HCT116 (cell line): ENCODE measurements at regions not wholly inside any gene's neighbourhood (a gene's known extent, or its start where the extent isn't known, plus 50 kb on each side); places are given as distances from the start of the nearest gene placed in this dataset.

Source experiments
- ATAC-seq: fragments of 200-7000 bp; cut with Tn5 transposase; 2 replicates; pipeline ENCODE4 v1.9.1; 2020; ENCODE audit warnings: mild to moderate bottlenecking, moderate library complexity
- BruUV-seq: library from RNA; stranded (reverse); fragments of 400-500 nt; replicated peaks from 2 replicates; lab custom pipeline; 2021; lab: Mats Ljungman, UMichigan
- CTCF ChIA-PET: fragments of 300-600 bp; sonication (Branson Sonifier 250); formaldehyde crosslinking; loops from one replicate; lab custom pipeline; 2021; ENCODE audit warnings: antibody characterized with exemption; lab: Charles Lee
- POLR2A ChIA-PET: fragments of 300-600, 350-600 bp; sonication (Branson Sonifier 250); formaldehyde crosslinking; loops from one replicate; lab custom pipeline; 2021; ENCODE audit warnings: antibody characterized with exemption; lab: Charles Lee
- RAD21 ChIA-PET, 2 experiments: fragments of 300-600 bp; sonication (Branson Sonifier 250); formaldehyde crosslinking; loops; one replicate each; lab custom pipeline; 2023; ENCODE audit warnings: low total read pairs in 2 of 2; ENCODE audit not compliant: uncharacterized antibody in 2 of 2, unreplicated experiment in 2 of 2, low non-redundant PET in 1 of 2; lab: Charles Lee
- DNase-seq: peaks from one replicate; pipeline ENCODE4 v3.0.0-alpha.2; 2010; ENCODE audit warnings: low read depth, low spot score
- H2AFZ ChIP-seq: fragments of 200-600 bp; shearing (Covaris generic), sonication (generic); 2 replicates; pipeline ENCODE4 v1.6.1; 2017; ENCODE audit warnings: low read depth, mixed run types, mixed read lengths, antibody characterized with exemption, low read length; ENCODE audit not compliant: poor library complexity, severe bottlenecking
- H3K27ac ChIP-seq: 2 replicates; pipeline ENCODE4 v1.5.1; 2012; ENCODE audit warnings: low read depth, low read length
- H3K27me3 ChIP-seq: fragments of 200-600 bp; sonication (generic); 2 replicates; pipeline ENCODE4 v1.6.1; 2016; ENCODE audit warnings: mixed run types, low read length, mixed read lengths; ENCODE audit not compliant: insufficient read depth
- H3K36me3 ChIP-seq, 2 experiments: fragments of 200-500 bp in 1 of 2; fragments of 200-600 bp in 1 of 2; sonication (Bioruptor generic) in 1 of 2; sonication (generic) in 1 of 2; 2 replicates each; pipeline versions ENCODE4 v1.5.1 to v1.6.1; 2014 to 2016; ENCODE audit warnings: low read length in 2 of 2, inconsistent platforms in 1 of 2, mixed read lengths in 1 of 2, mixed run types in 1 of 2; ENCODE audit not compliant: insufficient read depth in 2 of 2, control insufficient read depth in 1 of 2
- H3K4me1 ChIP-seq, 2 experiments: fragments of 200-600 bp in 1 of 2; sonication (generic) in 1 of 2; 2 replicates each; pipeline versions ENCODE4 v1.5.1 to v1.6.1; 2012 to 2017; ENCODE audit warnings: low read length in 2 of 2, inconsistent platforms in 1 of 2, mild to moderate bottlenecking in 1 of 2, mixed read lengths in 1 of 2, mixed run types in 1 of 2, moderate library complexity in 1 of 2; ENCODE audit not compliant: insufficient read depth in 2 of 2, control insufficient read depth in 1 of 2
- H3K4me2 ChIP-seq: fragments of 200-600 bp; sonication (generic); 2 replicates; pipeline ENCODE4 v1.6.1; 2017; ENCODE audit warnings: mixed run types, low read length, mixed read lengths
- H3K4me3 ChIP-seq, 2 experiments: fragments of 200-600 bp in 1 of 2; sonication (generic) in 1 of 2; replicated peaks in 1 of 2; 2 replicates each; pipeline ENCODE4 v1.5.1; 2011 to 2016; ENCODE audit warnings: low read length in 2 of 2, control low read depth in 1 of 2, low read depth in 1 of 2, mild to moderate bottlenecking in 1 of 2, mixed read lengths in 1 of 2, mixed run types in 1 of 2
- H3K79me2 ChIP-seq: fragments of 200-600 bp; sonication (generic); 2 replicates; pipeline ENCODE4 v1.6.1; 2017; ENCODE audit warnings: mild to moderate bottlenecking, mixed run types, low read length, moderate library complexity, mixed read lengths; ENCODE audit not compliant: insufficient read depth
- H3K9ac ChIP-seq: fragments of 200-600 bp; sonication (generic); 2 replicates; pipeline ENCODE4 v1.6.1; 2016; ENCODE audit warnings: low read length, mixed read lengths
- H3K9me2 ChIP-seq: fragments of 200-600 bp; sonication (generic), shearing (Covaris generic); 2 replicates; pipeline ENCODE4 v1.6.1; 2017; ENCODE audit warnings: mixed run types, mild to moderate bottlenecking, moderate library complexity; ENCODE audit not compliant: insufficient read depth
- H3K9me3 ChIP-seq, 2 experiments: fragments of 200-500 bp in 1 of 2; fragments of 200-600 bp in 1 of 2; sonication (Bioruptor generic) in 1 of 2; sonication (generic) in 1 of 2; 2 replicates each; pipeline ENCODE4 v1.6.1; 2014 to 2017; ENCODE audit warnings: low read length in 2 of 2, mixed read lengths in 2 of 2, inconsistent platforms in 1 of 2, low read depth in 1 of 2, mild to moderate bottlenecking in 1 of 2, mixed run types in 1 of 2, moderate library complexity in 1 of 2; ENCODE audit not compliant: control insufficient read depth in 1 of 2, insufficient read depth in 1 of 2
- H4K20me1 ChIP-seq: fragments of 200-600 bp; sonication (generic), shearing (Covaris generic); 2 replicates; pipeline ENCODE4 v1.6.1; 2017; ENCODE audit warnings: mixed run types, mild to moderate bottlenecking, moderate library complexity; ENCODE audit not compliant: insufficient read depth
- EGR1 ChIP-seq: IDR thresholded peaks from 2 replicates; pipeline ENCODE4 v1.6.1; 2012; ENCODE audit warnings: low read depth
- ELF1 ChIP-seq: IDR thresholded peaks from 2 replicates; pipeline ENCODE4 v1.6.1; 2012; ENCODE audit warnings: low read depth, borderline replicate concordance
- FOSL1 ChIP-seq: IDR thresholded peaks from 2 replicates; pipeline ENCODE4 v1.6.1; 2012; ENCODE audit warnings: low read depth
- POLR2A ChIP-seq: IDR thresholded peaks from 2 replicates; pipeline ENCODE4 v1.7.0; 2011; ENCODE audit warnings: borderline replicate concordance; ENCODE audit not compliant: insufficient read depth, insufficient read length; ENCODE audit errors: extremely low read depth
- POLR2AphosphoS5 ChIP-seq: IDR thresholded peaks from 2 replicates; pipeline ENCODE4 v1.6.1; 2011; ENCODE audit warnings: mild to moderate bottlenecking, low read depth, low read length, moderate library complexity
- SIN3A ChIP-seq: IDR thresholded peaks from 2 replicates; pipeline ENCODE4 v1.6.1; 2012; ENCODE audit warnings: low read depth
- SRF ChIP-seq: IDR thresholded peaks from 2 replicates; pipeline ENCODE4 v1.6.1; 2012; ENCODE audit warnings: low read depth
- TCF7L2 ChIP-seq: IDR thresholded peaks from 2 replicates; pipeline ENCODE4 v1.7.0; 2011; ENCODE audit warnings: borderline replicate concordance, inconsistent platforms; ENCODE audit not compliant: insufficient read depth, insufficient read length; ENCODE audit errors: extremely low read depth
- YY1 ChIP-seq: IDR thresholded peaks from 2 replicates; pipeline ENCODE4 v1.6.1; 2011; ENCODE audit warnings: low read length, low read depth, moderate library complexity, mild to moderate bottlenecking; ENCODE audit not compliant: insufficient replicate concordance; ENCODE audit errors: extremely low read depth
- ZFX ChIP-seq: fragments of 450-650 bp; IDR thresholded peaks from 2 replicates; pipeline ENCODE4 v1.6.1; 2017
- intact Hi-C: fragments of 100-400 bp; cut with micrococcal nuclease; formaldehyde crosslinking; loops from 2 replicates; pipeline ENCODE4 v1.10.0; 2022
- TF ChIP-seq, protein P1 (sequence below), 3 experiments: fragments of 200-600 bp in 1 of 3; sonication (generic) in 1 of 3; IDR thresholded peaks in 2 of 3; conservative IDR thresholded peaks in 1 of 3; 2 replicates each; pipeline ENCODE4 v1.5.1; 2012 to 2017; ENCODE audit warnings: low read depth in 2 of 3, low read length in 2 of 3, antibody characterized with exemption in 1 of 3, borderline replicate concordance in 1 of 3, control low read depth in 1 of 3, mild to moderate bottlenecking in 1 of 3, mixed read lengths in 1 of 3, mixed run types in 1 of 3, moderate library complexity in 1 of 3; ENCODE audit not compliant: insufficient read depth in 1 of 3
- TF ChIP-seq, protein P2 (sequence below): IDR thresholded peaks from 2 replicates; pipeline ENCODE4 v1.6.1; 2012
- TF ChIP-seq, protein P3 (sequence below): IDR thresholded peaks from 2 replicates; pipeline ENCODE4 v1.6.1; 2012; ENCODE audit warnings: low read depth
- TF ChIP-seq, protein P4 (sequence below): IDR thresholded peaks from 2 replicates; pipeline ENCODE4 v1.6.1; 2012

DNA sequence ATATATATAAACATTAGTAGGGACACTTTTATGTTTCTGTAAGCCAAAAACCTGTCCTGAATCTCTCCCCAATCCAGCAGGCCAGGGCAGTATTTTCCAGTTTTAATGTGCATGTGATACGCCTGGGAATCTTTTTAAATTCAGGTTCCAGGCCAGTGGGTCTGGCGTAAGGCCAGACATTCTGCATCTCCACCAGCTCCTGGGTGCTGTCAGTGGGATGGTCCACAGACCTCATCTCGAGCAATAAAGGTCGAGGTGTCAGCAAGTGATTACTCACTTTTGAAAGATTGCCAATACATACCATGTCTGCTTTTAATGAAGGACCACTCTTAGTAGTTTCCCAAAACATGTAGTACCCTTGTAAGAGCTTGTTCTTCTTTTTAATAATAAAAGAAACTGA, 189.9 kb upstream of the SH3BP4 start:
- DNase-seq (no peak), ATAC-seq (no peak)
- RAD21 ChIA-PET, result no interaction called here
- CTCF ChIA-PET, result no interaction called here
- Histone ChIP-seq H2AFZ (no peak overlapping the region), H3K36me3 (no peaks in the 10 kb centered on the region), H3K79me2 (no peaks in the 10 kb centered on the region), H3K4me1 (no peaks in the 10 kb centered on the region; a peak in 1 of 4 replicates), H4K20me1 (no peaks in the 10 kb centered on the region), H3K4me3 (no peak overlapping the region), H3K27ac (no peak overlapping the region), H3K9me2 (no peaks in the 10 kb centered on the region), H3K27me3 (no peaks in the 10 kb centered on the region), H3K9ac (no peak overlapping the region), H3K9me3 (no peaks in the 10 kb centered on the region), H3K4me2 (no peak overlapping the region)
- intact Hi-C loops, result no loop called here
- POLR2A ChIA-PET, result no interaction called here
- no TSS peak for BruUV-seq
- TF ChIP-seq, protein P1, sequence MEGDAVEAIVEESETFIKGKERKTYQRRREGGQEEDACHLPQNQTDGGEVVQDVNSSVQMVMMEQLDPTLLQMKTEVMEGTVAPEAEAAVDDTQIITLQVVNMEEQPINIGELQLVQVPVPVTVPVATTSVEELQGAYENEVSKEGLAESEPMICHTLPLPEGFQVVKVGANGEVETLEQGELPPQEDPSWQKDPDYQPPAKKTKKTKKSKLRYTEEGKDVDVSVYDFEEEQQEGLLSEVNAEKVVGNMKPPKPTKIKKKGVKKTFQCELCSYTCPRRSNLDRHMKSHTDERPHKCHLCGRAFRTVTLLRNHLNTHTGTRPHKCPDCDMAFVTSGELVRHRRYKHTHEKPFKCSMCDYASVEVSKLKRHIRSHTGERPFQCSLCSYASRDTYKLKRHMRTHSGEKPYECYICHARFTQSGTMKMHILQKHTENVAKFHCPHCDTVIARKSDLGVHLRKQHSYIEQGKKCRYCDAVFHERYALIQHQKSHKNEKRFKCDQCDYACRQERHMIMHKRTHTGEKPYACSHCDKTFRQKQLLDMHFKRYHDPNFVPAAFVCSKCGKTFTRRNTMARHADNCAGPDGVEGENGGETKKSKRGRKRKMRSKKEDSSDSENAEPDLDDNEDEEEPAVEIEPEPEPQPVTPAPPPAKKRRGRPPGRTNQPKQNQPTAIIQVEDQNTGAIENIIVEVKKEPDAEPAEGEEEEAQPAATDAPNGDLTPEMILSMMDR (IDR thresholded peaks at IDR 0.05 in 2 of 3, conservative IDR thresholded peaks at IDR 0.05 in 1 of 3; ENCODE audit: borderline replicate concordance in 1 of 3, insufficient read depth in 1 of 3, low read depth in 2 of 3, low read length in 2 of 3), result no peak
- TF ChIP-seq POLR2AphosphoS5, result no peak
- TF ChIP-seq, protein P2, sequence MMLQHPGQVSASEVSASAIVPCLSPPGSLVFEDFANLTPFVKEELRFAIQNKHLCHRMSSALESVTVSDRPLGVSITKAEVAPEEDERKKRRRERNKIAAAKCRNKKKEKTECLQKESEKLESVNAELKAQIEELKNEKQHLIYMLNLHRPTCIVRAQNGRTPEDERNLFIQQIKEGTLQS, result no peak
- TF ChIP-seq, protein P3, sequence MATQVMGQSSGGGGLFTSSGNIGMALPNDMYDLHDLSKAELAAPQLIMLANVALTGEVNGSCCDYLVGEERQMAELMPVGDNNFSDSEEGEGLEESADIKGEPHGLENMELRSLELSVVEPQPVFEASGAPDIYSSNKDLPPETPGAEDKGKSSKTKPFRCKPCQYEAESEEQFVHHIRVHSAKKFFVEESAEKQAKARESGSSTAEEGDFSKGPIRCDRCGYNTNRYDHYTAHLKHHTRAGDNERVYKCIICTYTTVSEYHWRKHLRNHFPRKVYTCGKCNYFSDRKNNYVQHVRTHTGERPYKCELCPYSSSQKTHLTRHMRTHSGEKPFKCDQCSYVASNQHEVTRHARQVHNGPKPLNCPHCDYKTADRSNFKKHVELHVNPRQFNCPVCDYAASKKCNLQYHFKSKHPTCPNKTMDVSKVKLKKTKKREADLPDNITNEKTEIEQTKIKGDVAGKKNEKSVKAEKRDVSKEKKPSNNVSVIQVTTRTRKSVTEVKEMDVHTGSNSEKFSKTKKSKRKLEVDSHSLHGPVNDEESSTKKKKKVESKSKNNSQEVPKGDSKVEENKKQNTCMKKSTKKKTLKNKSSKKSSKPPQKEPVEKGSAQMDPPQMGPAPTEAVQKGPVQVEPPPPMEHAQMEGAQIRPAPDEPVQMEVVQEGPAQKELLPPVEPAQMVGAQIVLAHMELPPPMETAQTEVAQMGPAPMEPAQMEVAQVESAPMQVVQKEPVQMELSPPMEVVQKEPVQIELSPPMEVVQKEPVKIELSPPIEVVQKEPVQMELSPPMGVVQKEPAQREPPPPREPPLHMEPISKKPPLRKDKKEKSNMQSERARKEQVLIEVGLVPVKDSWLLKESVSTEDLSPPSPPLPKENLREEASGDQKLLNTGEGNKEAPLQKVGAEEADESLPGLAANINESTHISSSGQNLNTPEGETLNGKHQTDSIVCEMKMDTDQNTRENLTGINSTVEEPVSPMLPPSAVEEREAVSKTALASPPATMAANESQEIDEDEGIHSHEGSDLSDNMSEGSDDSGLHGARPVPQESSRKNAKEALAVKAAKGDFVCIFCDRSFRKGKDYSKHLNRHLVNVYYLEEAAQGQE, result no peak
- no peak for TF ChIP-seq ZFX
- TF ChIP-seq EGR1, result no peak
- TF ChIP-seq, protein P4, sequence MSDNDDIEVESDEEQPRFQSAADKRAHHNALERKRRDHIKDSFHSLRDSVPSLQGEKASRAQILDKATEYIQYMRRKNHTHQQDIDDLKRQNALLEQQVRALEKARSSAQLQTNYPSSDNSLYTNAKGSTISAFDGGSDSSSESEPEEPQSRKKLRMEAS, result no peak
- no peak for TF ChIP-seq ELF1
- no peak for TF ChIP-seq SIN3A
- no peak for TF ChIP-seq FOSL1
- TF ChIP-seq YY1, result no peak
- TF ChIP-seq POLR2A, result no peak
- TF ChIP-seq TCF7L2, result no peak
- TF ChIP-seq SRF, result no peak
